SK-N-SH (cell line): ENCODE measurements at regions not wholly inside any gene's neighbourhood (a gene's known extent, or its start where the extent isn't known, plus 50 kb on each side); places are given as distances from the start of the nearest gene placed in this dataset.

Experiments used
- CTCF ChIA-PET: fragments of 300-600, 350-600 bp; formaldehyde crosslinking; extraction: SDS; loops from one replicate; lab custom pipeline; 2021; lab: Yijun Ruan, JAX
- POLR2A ChIA-PET: fragments of 350-600 bp; sonication (Branson Sonifier 250); formaldehyde crosslinking; extraction: SDS; loops from one replicate; lab custom pipeline; 2020; ENCODE audit warnings: antibody characterized with exemption, inconsistent platforms; lab: Yijun Ruan, JAX
- DNase-seq: peaks from one replicate; pipeline ENCODE4 v3.0.0; 2012
- H2AFZ ChIP-seq: fragments of 200-600 bp; sonication (generic); 2 replicates; pipeline ENCODE4 v1.8.1; 2016; ENCODE audit warnings: antibody characterized with exemption, mild to moderate bottlenecking, low read depth
- H3F3A ChIP-seq: fragments of 200-600 bp; sonication (generic); replicated peaks from 2 replicates; pipeline ENCODE3; 2016; ENCODE audit warnings: antibody characterized with exemption, mild to moderate bottlenecking; ENCODE audit not compliant: insufficient read depth
- H3K27ac ChIP-seq, 2 experiments: fragments of 200-500 bp in 1 of 2; fragments of 200-600 bp in 1 of 2; sonication (Bioruptor generic) in 1 of 2; sonication (generic), shearing (Covaris generic) in 1 of 2; 2 replicates each; pipeline versions ENCODE4 v1.5.1 to v1.6.1; 2014 to 2016; ENCODE audit warnings: low read depth in 2 of 2, inconsistent platforms in 1 of 2, low read length in 1 of 2, mild to moderate bottlenecking in 1 of 2, mixed read lengths in 1 of 2
- H3K27me3 ChIP-seq: fragments of 200-600 bp; sonication (generic), shearing (Covaris generic); 2 replicates; pipeline ENCODE4 v1.6.1; 2016; ENCODE audit warnings: mixed run types; ENCODE audit not compliant: insufficient read depth
- H3K36me3 ChIP-seq, 2 experiments: fragments of 200-500 bp in 1 of 2; fragments of 200-600 bp in 1 of 2; sonication (Bioruptor generic) in 1 of 2; sonication (generic) in 1 of 2; replicated peaks in 1 of 2; 2 replicates each; pipeline versions ENCODE3 to v1.5.1; 2014 to 2016; ENCODE audit warnings: low read length in 1 of 2, mild to moderate bottlenecking in 1 of 2; ENCODE audit not compliant: insufficient read depth in 2 of 2, control insufficient read depth in 1 of 2
- H3K4me1 ChIP-seq, 2 experiments: fragments of 200-500 bp in 1 of 2; fragments of 200-600 bp in 1 of 2; sonication (Bioruptor generic) in 1 of 2; sonication (generic), shearing (Covaris generic) in 1 of 2; 2 replicates each; pipeline versions ENCODE4 v1.5.1 to v1.6.1; 2014 to 2016; ENCODE audit warnings: low read depth in 1 of 2, low read length in 1 of 2, mixed run types in 1 of 2; ENCODE audit not compliant: insufficient read depth in 2 of 2, control insufficient read depth in 1 of 2
- H3K4me2 ChIP-seq: fragments of 200-600 bp; sonication (generic), shearing (Covaris generic); 2 replicates; pipeline ENCODE4 v1.6.1; 2017; ENCODE audit warnings: mixed run types
- H3K4me3 ChIP-seq, 2 experiments: fragments of 200-500 bp in 1 of 2; fragments of 200-600 bp in 1 of 2; sonication (Bioruptor generic) in 1 of 2; sonication (generic), shearing (Covaris generic) in 1 of 2; 2 replicates each; pipeline versions ENCODE4 v1.5.1 to v1.8.1; 2014 to 2016; ENCODE audit warnings: low read depth in 2 of 2, inconsistent platforms in 1 of 2, low read length in 1 of 2, mild to moderate bottlenecking in 1 of 2, mixed read lengths in 1 of 2, moderate library complexity in 1 of 2
- H3K79me2 ChIP-seq: fragments of 200-600 bp; sonication (generic); 2 replicates; pipeline ENCODE4 v1.8.1; 2017; ENCODE audit warnings: mild to moderate bottlenecking; ENCODE audit not compliant: insufficient read depth
- H3K9ac ChIP-seq: fragments of 200-600 bp; sonication (generic); 2 replicates; pipeline ENCODE4 v1.6.1; 2017; ENCODE audit warnings: mixed run types
- H3K9me2 ChIP-seq: fragments of 200-600 bp; sonication (generic); 2 replicates; pipeline ENCODE4 v1.6.1; 2017; ENCODE audit warnings: mixed run types
- H3K9me3 ChIP-seq: fragments of 200-600 bp; sonication (generic); 2 replicates; pipeline ENCODE4 v1.6.1; 2017; ENCODE audit warnings: mixed run types, mild to moderate bottlenecking, moderate library complexity
- H4K20me1 ChIP-seq: fragments of 200-600 bp; sonication (generic); 2 replicates; pipeline ENCODE4 v1.6.1; 2017; ENCODE audit warnings: mild to moderate bottlenecking, mixed run types; ENCODE audit not compliant: insufficient read depth
- ELF1 ChIP-seq: IDR thresholded peaks from 2 replicates; pipeline ENCODE4 v1.4.0; 2012
- EP300 ChIP-seq, 2 experiments: IDR thresholded peaks; 2 replicates each; pipeline versions ENCODE4 v1.4.0 to v1.6.1; 2012; ENCODE audit warnings: borderline replicate concordance in 1 of 2, low read depth in 1 of 2, low read length in 1 of 2
- EZH2phosphoT487 ChIP-seq: fragments of 200-600 bp; sonication (generic); IDR thresholded peaks from 2 replicates; pipeline ENCODE4 v1.6.1; 2017; ENCODE audit warnings: low read depth, mixed run types, mild to moderate bottlenecking, antibody characterized with exemption, moderate library complexity, borderline replicate concordance
- FOXJ3 ChIP-seq: sonication (generic); formaldehyde crosslinking; IDR thresholded peaks from 2 replicates; pipeline ENCODE4 v1.5.1; 2020; ENCODE audit warnings: mild to moderate bottlenecking, missing genetic modification reagents
- GABPA ChIP-seq: IDR thresholded peaks from 2 replicates; pipeline ENCODE4 v1.4.0; 2012; ENCODE audit warnings: low read depth, mild to moderate bottlenecking
- GATA2 ChIP-seq: sonication (generic); formaldehyde crosslinking; IDR thresholded peaks from 2 replicates; pipeline ENCODE4 v1.5.0; 2020; ENCODE audit warnings: mild to moderate bottlenecking, missing genetic modification reagents
- MXI1 ChIP-seq: IDR thresholded peaks from 2 replicates; pipeline ENCODE4 v1.6.1; 2012; ENCODE audit warnings: mild to moderate bottlenecking, low read depth, low read length, improper control_type of control experiment
- PBX3 ChIP-seq: IDR thresholded peaks from 2 replicates; pipeline ENCODE4; 2012
- POLR2AphosphoS5 ChIP-seq: IDR thresholded peaks from 2 replicates; pipeline ENCODE4 v1.6.1; 2012; ENCODE audit warnings: low read depth, low read length
- RCOR1 ChIP-seq: fragments of 150-350 bp; IDR thresholded peaks from 2 replicates; pipeline ENCODE4 v1.6.1; 2017; ENCODE audit warnings: antibody characterized with exemption, low read length
- SIN3A ChIP-seq: IDR thresholded peaks from 2 replicates; pipeline ENCODE4 v1.6.1; 2012; ENCODE audit warnings: low read depth, mild to moderate bottlenecking, low read length, moderate library complexity, borderline replicate concordance
- TCF12 ChIP-seq: IDR thresholded peaks from 2 replicates; pipeline ENCODE4 v1.4.0; 2012
- TEAD4 ChIP-seq: IDR thresholded peaks from 2 replicates; pipeline ENCODE4 v1.4.0; 2012; ENCODE audit warnings: mild to moderate bottlenecking, borderline replicate concordance; ENCODE audit not compliant: insufficient read depth
- USF1 ChIP-seq: IDR thresholded peaks from 2 replicates; pipeline ENCODE4 v1.4.0; 2012; ENCODE audit warnings: low read depth, borderline replicate concordance
- USF2 ChIP-seq: fragments of 150-350 bp; IDR thresholded peaks from 2 replicates; pipeline ENCODE4 v1.6.1; 2017; ENCODE audit warnings: antibody characterized with exemption, low read length, low read depth, borderline replicate concordance
- WGBS: methylation state at CpG from one replicate; pipeline ENCODE4 v1.1.6; 2017; ENCODE audit warnings: low lambda C conversion rate; 5-methylcytosine and 5-hydroxymethylcytosine counted together

- Histone ChIP-seq H4K20me1 (no peaks in the 10 kb centered on the region), H3K79me2 (no peaks in the 10 kb centered on the region), H3F3A (no peaks in the 10 kb centered on the region), H3K4me3 (no peak overlapping the region), H3K27me3 (no peaks in the 10 kb centered on the region), H3K4me1 (no peaks in the 10 kb centered on the region), H2AFZ (no peak overlapping the region), H3K9me2 (no peaks in the 10 kb centered on the region), H3K36me3 (no peaks in the 10 kb centered on the region), H3K9me3 (no peaks in the 10 kb centered on the region), H3K27ac (no peak overlapping the region), H3K9ac (no peak overlapping the region), H3K4me2 (no peak overlapping the region)
- ChIA-PET POLR2A (no interaction called here), CTCF (interaction anchor here (1.4 kb wide), 1 partner anchor 125 kb away, joined by 5 read pairs; no protein-coding TSS in a partner anchor)
- 53% methylated on average over 2 of the region's 2 CpGs for WGBS
- no peak for DNase-seq
- TF ChIP-seq GABPA, result no peak
- no peak for TF ChIP-seq SIN3A
Measured at GRCh38 chr17:70642059-70642458, 472.7 kb downstream of the KCNJ2 start.

GRCh38 chr17:70644096-70644495, 474.8 kb downstream of the KCNJ2 start:
- ChIA-PET CTCF (interaction anchor here (5.5 kb wide), 1 partner anchor 123 kb away, joined by 23 read pairs; no protein-coding TSS in a partner anchor), POLR2A (no interaction called here)
- Histone ChIP-seq H3K27ac (no peak overlapping the region), H3K9me2 (no peaks in the 10 kb centered on the region), H3K27me3 (no peaks in the 10 kb centered on the region), H3K4me1 (no peaks in the 10 kb centered on the region), H3K4me2 (no peak overlapping the region), H3K9me3 (no peaks in the 10 kb centered on the region), H3K79me2 (no peaks in the 10 kb centered on the region), H3K4me3 (no peak overlapping the region), H3F3A (no peaks in the 10 kb centered on the region), H2AFZ (no peak overlapping the region), H4K20me1 (no peaks in the 10 kb centered on the region), H3K36me3 (no peaks in the 10 kb centered on the region), H3K9ac (no peak overlapping the region)
- TF ChIP-seq SIN3A, result no peak
- no peak for TF ChIP-seq TEAD4
- TF ChIP-seq USF1, result no peak
- no peak for TF ChIP-seq GABPA
- no peak for TF ChIP-seq PBX3
- TF ChIP-seq GATA2, result no peak
- no peak for TF ChIP-seq POLR2AphosphoS5
- TF ChIP-seq FOXJ3 (CRISPR knock-in tag), result no peak
- no peak for TF ChIP-seq EZH2phosphoT487
- TF ChIP-seq USF2, result no peak
- TF ChIP-seq TCF12, result no peak
- TF ChIP-seq ELF1, result no peak
- no peak for TF ChIP-seq MXI1
- TF ChIP-seq RCOR1, result no peak
- TF ChIP-seq EP300 (IDR thresholded peaks at IDR 0.05; ENCODE audit: borderline replicate concordance in 1 of 2, low read depth in 1 of 2, low read length in 1 of 2), result no peak
- WGBS, result 73% methylated on average over 2 of the region's 2 CpGs
- DNase-seq, result no peak
